Activated CD4-positive, CD25-positive, alpha-beta regulatory T cell treated with anti-CD3 and anti-CD28 coated beads, Interleukin-2, amount 50 U/mL, for 16 hours (primary cell): ENCODE measurements at regions not wholly inside any gene's neighbourhood (a gene's known extent, or its start where the extent isn't known, plus 50 kb on each side); places are given as distances from the start of the nearest gene placed in this dataset.
"Not testable (repeated sequence)": the region's sequence is repeated elsewhere in the genome, so short reads cannot be mapped to it uniquely, and the experiment has no call there.

Experiments used
- DNase-seq: peaks from one replicate; pipeline ENCODE4 v3.0.0-alpha.2; 2020; ENCODE audit warnings: low read depth, low spot score

GRCh38 chr9:105022545-105022944 is 94.6 kb upstream of the ABCA1 start:
- DNase-seq, result not testable (repeated sequence)

- DNase-seq, result no peak
These were observed 95.8 kb upstream of the ABCA1 start for GRCh38 chr9:105023788-105024187.

- no peak for DNase-seq
These were observed 96.6 kb upstream of the ABCA1 start for GRCh38 chr9:105024529-105024928.

- no peak for DNase-seq
These were observed 98.5 kb upstream of the ABCA1 start for GRCh38 chr9:105026451-105026850.

DNA sequence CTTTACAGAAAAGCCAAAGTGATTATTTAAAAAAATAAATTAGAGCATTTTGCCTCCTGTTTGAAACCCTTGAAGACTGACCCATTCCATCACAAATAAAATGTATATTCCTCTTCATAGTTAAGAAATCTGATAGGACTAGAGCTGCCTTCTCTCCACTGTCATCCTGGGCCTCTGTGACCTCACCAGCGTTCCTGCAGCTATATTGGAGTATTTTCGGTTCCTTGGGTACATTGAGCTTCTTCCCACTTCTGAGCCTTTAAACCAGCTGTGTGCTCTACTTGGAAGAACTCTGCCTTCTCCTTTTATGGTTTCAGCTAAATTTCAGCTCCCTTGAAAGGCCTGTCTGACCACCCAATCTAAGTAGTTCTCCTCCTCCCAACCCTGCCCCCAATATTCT is 99.1 kb upstream of the ABCA1 start:
- DNase-seq, result no peak

- no peak for DNase-seq
These were observed 102.3 kb upstream of the ABCA1 start for GRCh38 chr9:105030285-105030684.

GRCh38 chr9:105037139-105037538 is 109.2 kb upstream of the ABCA1 start:
- DNase-seq, result no peak

- no peak for DNase-seq
These were observed 110.1 kb upstream of the ABCA1 start for GRCh38 chr9:105038051-105038450.

DNA sequence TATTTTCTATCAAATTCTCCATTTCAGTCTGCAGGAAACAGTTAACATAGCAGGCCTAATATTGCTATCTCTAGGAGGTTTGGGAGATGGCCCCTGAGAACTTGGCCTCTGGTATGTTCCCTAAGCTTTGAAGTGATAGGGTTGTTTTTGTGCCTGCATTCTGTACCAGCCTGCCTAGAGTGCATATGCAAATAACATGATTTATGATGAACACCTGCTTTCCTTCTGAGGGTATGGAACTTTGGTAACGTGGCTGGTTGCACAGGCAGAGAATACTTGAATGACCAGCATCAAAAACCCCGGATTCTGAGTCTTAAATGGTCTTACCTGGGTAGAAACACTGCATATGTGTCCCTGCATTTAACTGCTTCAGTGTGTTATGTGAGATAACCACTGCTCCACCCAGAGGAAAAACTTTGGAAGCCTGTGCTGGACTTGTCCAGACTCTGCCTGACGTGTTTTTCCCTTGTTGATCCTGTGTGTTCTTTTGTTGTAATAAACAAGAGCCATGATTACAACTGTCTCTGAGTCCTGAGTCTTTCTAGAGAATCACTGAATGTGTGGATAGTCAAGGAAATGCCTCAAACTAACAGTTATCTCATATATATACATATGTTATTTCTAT is 111.3 kb upstream of the ABCA1 start:
- no peak for DNase-seq

DNA sequence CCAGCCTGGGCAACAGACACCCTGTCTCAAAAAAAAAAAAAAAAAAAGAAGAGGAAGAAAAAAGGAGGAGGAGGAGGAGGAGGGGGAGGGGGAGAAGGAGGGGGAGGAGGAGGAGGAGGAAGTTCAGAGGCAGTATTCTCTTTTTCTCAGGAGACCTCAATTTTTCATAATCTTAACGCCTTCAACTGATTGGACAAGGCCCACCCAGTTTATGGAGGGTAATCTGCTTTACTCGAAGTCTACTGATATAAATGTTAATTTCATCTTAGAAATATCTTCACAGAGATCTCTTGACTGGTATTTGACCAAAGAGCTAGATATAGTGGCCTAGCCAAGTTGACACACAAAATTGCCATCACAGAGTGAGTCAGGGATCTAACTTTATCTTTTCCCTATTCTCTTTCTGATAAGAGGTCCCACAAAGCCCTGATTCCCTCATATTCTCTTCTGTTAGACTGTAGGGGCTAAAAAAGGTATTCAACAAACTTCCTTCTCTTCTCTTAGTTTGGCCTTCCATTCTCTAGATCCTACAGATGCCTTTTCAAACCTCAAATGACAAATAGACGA is 115.5 kb upstream of the ABCA1 start:
- no peak for DNase-seq

GRCh38 chr9:105044518-105044917 is 116.6 kb upstream of the ABCA1 start:
- no peak for DNase-seq

- DNase-seq, result no peak
These were observed 119.2 kb upstream of the ABCA1 start for GRCh38 chr9:105046907-105047741.

DNA sequence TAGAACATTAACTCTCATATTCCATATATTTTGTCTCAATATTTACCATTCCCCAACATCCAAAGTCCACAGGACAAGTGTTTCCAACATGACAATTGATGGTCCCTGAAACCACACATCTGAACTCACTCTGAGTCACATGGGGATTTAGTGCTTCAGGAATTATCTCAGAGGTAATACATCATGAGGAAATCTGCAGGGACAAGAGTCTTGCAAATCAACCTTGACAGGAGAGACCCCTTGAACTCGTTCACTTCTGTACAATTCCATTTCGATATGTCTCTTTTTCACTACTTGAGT is 119.7 kb upstream of the ABCA1 start:
- no peak for DNase-seq

DNA sequence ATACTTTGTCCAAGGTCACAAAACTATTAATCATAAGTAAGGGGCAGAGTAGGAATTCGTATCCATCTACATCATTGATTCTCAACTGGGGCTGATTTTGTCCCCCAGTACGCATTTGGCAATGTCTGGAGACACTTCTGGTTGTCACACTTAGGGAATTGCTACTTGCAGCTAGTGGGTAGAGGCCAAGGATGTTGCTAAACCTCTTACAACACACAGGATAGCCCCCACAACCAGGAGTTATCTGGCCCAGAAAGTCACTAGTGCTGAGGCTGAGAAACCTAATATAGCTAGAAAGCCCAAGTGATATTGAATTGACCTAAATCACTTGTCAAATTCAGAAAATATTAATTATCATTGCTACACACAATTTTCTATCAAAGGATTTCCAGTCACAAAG is 120.4 kb upstream of the ABCA1 start:
- DNase-seq, result no peak

DNA sequence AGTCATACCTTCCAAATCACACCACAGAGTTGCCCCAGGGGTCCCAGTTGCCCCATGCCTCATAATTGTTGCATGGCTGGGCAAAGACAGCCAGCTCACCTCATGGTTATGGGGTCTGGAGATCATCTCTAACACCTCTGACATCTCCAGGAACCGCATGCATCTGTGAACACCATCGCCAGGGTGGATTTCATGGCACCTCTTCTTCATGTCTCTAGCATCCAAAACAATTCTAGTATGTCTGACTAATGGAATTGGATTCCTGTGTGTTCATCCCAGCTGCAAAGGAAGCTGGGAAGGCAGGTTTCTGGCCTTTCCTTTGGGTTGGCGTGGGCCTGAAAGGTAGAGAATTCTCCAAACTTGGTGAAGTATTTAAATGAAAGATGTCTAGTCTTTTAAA is 122.3 kb upstream of the ABCA1 start:
- no peak for DNase-seq

DNA sequence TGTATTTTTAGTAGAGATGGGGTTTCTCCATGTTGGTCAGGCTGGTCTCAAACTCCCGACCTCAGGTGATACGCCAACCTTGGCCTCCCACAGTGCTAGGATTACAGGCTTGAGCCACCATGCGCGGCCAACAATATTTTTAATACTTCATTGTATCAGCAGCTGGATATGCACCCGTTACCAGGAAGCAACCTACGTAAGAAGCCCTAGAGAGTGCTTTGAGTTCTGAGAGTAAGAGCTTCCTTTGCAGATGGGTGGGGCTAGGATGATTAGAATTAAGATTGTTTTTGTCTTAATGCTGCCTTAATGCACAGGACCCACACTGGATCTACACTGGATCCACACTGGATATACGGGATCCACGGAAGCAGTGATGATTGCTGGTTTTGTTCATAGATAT is 123.9 kb upstream of the ABCA1 start:
- DNase-seq, result no peak

GRCh38 chr9:105052346-105052745 is 124.4 kb upstream of the ABCA1 start:
- no peak for DNase-seq

DNA sequence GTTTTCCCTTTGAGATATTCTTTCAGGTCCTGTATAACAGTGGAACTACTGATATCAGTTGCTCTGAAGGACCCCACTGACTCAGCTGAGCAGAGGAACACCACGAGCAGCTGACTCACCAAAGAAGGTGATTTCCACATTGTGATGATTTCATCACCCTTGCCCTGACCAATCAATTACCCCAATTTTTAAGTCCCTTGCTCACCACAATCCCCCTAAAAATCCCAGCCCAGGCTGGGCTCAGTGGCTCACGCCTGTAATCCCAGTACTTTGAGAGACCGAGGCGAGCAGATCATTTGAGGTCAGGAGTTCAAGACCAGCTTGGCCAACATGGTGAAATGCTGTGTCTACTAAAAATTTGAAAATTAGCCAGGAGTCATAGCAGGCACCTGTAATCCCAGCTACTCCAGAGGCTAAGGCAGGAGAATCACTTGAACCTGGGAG is 125.3 kb upstream of the ABCA1 start:
- no peak for DNase-seq

DNA sequence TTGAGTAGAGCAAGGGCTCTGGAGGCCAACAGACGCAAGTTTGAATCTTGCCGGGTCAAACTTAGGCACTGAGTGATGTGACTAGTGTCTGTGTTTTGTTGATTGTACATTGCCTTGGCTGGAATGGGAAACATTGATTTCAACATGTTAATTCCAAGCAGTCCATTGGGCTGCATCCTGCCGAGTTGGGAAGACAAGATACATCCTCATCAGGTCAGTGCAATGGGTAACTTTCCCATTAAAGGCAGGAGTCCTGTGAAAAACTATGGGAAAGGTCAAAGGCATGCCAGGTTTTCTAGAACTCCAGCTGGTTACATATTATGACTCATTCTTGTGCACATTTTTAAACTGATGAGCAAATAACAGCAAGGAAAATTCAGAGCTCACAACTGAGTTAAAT is 126.5 kb upstream of the ABCA1 start:
- no peak for DNase-seq

GRCh38 chr9:105055917-105056316 is 128.0 kb upstream of the ABCA1 start:
- no peak for DNase-seq

DNA sequence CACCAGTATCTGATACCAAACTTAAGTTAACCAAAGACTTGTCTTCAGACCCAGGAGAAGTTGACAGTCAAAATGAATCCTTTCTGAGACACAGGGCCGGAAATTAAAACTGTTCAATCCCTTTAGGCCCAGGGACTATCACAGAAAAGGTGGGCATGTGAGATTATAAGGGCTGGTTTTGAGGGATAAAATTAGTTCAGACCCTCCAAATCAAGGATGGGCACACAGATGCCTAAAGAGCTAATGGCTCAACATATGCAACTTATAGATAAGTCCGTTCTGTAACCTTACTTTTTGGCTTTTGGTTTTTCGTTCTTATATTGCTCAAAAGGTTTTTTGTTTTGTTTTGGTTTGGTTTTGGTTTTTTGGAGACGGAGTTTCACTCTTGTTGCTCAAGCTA is 129.6 kb upstream of the ABCA1 start:
- no peak for DNase-seq

DNA sequence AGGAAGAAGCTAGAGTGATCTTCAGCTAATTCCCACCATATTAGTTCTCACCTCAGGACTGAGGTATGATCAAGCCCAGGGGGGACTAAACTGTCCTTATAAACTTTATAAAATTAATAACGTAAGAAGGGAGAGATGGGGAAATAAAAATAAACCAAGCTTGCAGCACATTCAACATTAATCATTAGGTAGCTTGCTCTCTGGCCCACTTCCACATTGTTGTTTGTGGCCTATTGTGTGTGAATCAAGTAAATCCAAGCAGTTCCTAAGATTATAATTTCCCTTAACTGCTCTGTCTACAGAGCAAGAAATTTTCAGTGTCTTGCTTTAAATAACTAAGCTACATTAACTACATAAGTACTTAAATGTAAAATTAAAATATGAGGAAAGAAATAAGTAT is 131.3 kb upstream of the ABCA1 start:
- no peak for DNase-seq

DNA sequence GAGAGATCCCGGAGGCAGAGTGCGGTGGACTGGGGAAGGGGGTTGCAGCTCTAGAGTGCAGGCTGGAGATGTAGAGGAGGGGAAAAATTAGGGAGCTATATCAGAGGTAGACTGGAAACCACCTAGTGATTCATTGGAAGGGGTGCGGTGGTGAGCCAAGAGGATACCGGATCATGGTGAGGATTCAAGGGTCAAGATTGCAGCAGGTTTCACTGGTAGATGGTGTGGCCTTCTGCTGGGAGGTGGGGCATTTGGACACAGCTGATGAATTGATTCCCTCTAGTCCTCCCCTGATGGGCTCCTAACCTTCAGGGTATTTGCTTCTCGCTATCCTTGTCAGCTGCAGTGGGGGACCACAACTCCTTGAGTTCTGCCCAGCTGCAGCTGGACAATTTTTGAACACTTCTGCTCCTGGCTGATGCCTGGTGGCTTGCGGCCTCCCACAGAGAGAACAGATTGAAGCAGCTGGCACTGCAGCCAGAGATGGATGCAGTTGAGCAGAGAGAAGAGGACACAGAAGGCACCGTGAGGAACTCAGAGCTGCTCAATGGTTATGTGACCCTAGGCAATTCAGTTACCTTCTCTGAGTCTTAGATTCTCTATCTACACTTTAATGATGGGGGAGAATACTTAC is 134.4 kb upstream of the ABCA1 start:
- DNase-seq, result no peak
